SU-DHL-6 (cell line): ENCODE measurements at regions not wholly inside any gene's neighbourhood (a gene's known extent, or its start where the extent isn't known, plus 50 kb on each side); places are given as distances from the start of the nearest gene placed in this dataset.

Source experiments
- EZH2phosphoT487 ChIP-seq: fragments of 200-600 bp; sonication (generic), shearing (Covaris generic); conservative IDR thresholded peaks from 2 replicates; pipeline ENCODE4 v1.6.1; 2018; ENCODE audit warnings: mild to moderate bottlenecking, antibody characterized with exemption, low read length, moderate library complexity, mixed read lengths
- TF ChIP-seq, protein P1 (sequence below): fragments of 200-600 bp; sonication (generic); IDR thresholded peaks from one replicate; pipeline ENCODE4 v1.5.1; 2017; ENCODE audit warnings: antibody characterized with exemption, mild to moderate bottlenecking, low read length, moderate library complexity; ENCODE audit not compliant: insufficient read depth, poor library complexity, severe bottlenecking

DNA sequence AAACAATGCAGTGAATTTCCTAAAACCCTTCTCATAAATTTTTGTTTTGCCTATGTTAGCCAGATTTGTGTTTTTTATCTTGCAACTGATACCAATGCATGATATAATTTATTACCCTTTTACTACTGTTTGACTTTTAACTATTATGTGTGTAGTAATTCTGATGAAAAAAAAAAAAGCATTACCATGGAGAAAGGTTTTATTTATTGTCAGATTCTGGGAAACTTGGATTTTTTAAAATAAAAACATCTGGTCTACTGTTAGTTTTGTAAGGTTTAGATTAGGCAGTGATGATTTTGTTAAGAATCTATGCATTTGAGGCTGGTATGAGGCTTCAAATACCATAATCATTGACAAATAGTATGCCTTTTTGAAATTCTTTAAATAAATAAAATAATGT lies 470.4 kb upstream of the ROBO1 start:
- TF ChIP-seq, protein P1, sequence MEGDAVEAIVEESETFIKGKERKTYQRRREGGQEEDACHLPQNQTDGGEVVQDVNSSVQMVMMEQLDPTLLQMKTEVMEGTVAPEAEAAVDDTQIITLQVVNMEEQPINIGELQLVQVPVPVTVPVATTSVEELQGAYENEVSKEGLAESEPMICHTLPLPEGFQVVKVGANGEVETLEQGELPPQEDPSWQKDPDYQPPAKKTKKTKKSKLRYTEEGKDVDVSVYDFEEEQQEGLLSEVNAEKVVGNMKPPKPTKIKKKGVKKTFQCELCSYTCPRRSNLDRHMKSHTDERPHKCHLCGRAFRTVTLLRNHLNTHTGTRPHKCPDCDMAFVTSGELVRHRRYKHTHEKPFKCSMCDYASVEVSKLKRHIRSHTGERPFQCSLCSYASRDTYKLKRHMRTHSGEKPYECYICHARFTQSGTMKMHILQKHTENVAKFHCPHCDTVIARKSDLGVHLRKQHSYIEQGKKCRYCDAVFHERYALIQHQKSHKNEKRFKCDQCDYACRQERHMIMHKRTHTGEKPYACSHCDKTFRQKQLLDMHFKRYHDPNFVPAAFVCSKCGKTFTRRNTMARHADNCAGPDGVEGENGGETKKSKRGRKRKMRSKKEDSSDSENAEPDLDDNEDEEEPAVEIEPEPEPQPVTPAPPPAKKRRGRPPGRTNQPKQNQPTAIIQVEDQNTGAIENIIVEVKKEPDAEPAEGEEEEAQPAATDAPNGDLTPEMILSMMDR, result no peak
- TF ChIP-seq EZH2phosphoT487, result no peak
